CD4-positive, alpha-beta T cell treated with Interleukin-4 for 4 hours (primary cell): ENCODE measurements at regions not wholly inside any gene's neighbourhood (a gene's known extent, or its start where the extent isn't known, plus 50 kb on each side); places are given as distances from the start of the nearest gene placed in this dataset.
A peak's percentile ranks its signal among the peaks of the same experiment; 100 is the strongest.

Source experiments
- DNase-seq: peaks from one replicate; pipeline ENCODE4 v3.0.0-alpha.2; 2020

DNA sequence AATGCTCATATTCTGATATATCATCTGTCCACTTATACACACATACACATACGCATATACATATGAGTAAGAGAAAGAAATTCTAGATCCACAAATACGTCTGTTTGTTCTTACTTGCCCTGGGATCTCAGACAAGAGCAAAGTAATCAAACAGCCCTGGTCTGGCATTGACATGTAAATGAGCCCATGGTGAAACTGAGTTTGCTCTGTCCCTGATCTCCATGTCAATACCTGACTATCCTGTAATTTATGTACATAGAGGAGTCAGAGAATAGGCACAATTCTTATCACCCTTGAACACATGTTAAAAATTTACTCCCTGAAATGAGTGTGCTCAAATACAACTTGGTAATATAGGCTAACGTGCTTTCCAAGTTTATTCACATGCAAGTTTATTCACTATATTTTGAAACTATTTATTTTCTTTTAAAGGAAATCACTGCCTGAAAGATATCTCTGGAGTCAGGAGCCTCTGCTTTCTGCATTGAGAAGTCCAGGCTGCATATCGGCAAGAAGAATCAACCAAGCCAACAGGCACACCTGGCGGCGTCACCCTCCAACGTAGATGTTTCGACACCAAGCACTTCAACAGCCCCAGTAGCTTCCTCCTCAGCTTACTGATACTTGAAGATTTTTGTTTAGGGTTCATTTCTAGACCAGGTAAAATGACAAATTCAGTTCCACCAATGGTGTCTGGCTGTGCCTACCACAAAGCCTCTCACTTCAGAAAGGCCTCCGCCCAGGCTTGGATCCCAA is 100.6 kb downstream of the CMPK2 start:
- DNase-seq: no peak

DNA sequence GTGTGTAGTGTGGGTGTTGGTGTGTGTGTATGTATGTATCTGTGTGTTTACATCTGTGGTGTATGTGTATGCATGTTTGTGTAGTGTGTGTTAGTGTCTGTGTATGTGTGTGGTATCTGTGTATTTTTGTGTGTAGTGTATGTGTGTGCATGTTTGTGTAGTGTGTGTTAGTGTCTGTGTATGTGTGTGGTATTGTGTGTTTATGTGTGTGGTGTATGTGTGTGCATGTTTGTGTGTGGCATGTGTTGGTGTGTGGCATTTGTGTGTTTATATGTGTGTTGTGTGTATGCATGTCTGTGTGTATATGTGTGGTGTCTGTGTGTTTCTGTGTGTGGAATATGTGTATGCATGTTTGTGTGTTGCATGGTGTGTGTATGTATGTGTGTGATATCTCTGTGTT is 96.4 kb downstream of the CMPK2 start:
- DNase-seq: no peak

DNA sequence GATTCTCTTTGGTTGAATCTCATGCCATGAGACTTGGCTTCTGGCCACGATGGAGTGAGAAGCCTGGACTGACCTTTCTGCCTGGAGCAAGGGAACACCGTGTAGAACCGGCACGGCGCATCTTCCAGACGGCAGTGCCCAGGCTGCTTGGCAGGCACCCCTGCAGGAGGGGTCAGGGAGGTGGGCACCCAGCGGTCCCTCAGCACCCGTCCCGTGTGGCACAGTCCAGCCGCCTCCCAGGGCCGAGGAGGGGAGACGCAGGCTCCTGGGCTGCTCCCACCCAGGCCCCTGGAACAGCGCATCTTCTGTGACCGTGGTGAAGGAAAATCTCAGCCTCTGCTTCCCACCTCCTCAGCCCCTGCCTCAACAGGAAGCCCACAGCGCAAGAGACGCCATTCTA is 95.7 kb downstream of the CMPK2 start:
- no peak for DNase-seq

DNA sequence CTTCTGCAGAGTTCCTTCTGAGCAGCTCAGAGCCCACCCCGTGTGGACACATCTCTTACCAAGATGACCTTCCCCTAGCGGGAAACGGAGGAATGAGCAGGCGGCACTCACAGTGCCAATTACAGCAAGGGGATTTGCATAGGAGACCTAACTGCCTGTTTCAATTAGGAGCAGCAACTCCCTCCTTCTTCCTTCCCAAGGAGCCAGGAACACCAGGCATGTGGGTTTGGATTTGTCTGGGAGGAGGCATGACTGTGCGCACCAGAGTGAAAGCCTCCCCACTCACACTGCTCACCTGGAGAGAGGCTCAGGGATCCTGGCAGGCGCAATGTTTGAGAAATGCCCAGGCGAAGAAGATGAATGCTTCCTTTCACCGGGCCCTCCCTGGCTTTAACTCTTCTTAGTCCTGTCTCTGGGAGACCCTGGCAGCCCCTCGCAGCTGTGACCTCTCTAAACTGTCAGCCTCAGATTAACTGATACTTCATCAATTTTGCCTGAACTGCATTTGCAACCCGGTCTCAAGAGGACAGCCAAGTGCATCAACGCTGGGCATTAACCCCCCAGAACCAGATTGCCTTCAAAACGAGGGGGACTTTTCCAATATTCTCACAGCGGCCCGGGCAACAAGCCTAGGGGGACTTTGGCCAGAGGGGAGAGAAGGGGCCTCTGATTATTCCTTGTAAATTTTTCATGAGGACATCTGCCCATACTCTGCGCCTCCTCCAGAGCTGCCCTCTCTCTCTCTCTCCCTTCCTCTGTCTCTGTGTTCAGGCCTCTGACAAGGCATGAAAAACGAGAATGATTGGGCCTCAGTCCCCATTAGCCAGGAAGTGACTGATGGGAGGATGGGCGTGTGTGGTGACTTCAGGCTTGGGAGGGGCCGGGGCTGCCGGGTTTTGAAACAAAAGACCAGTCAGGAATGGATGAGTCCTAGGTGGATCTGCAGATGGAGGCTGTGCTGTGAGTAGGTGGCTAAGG is 93.8 kb downstream of the CMPK2 start:
- no peak for DNase-seq

DNA sequence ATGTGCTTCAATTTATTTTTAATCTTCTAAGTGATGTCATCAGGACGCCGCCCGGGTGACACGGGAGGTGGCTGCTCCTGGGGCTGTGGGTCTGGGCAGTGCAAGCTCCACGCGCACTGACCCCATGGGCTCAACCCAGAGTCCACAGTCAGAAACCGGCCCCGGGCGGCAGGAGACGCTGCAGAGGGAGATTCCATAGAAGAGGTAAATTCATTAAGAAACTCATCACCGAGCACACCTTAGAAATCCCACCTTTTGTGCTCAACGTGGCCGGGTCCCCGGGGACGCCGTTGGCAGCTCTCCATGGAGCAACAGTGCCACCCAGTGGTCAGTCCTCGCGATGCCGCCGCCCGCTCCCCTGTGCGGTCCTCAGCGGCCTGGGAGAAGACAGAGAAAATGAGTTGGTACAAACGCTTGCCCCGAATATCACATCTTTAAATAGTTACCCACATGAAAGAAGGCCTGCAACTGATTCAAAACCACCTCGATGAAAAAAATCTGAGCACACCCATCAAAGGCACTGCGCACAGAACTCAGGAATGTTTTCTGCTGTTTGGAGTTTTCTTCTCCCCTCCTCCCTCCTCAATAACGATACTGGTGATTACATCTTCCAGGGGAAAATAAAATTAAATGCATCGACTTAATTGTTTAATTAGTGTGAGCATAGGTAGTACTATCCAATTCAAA is 92.6 kb downstream of the CMPK2 start:
- peak; percentile 51 for DNase-seq

DNA sequence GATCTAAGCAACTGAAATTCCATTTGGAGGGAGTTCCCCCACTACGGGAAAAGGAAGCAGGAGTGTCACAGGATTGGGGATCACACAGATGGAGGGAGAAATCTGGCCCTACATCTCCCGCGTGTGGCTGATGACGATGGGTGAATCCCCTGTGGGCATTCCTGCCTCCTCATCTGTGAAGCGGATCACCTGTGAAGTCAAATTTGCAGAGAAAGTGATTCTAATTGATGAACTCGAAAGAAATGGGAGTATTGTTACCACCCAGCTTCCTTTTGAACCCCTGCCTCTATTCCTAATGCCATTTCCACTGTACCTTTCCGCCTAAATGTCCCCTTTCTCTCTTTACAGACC is 92.0 kb downstream of the CMPK2 start:
- DNase-seq: no peak

DNA sequence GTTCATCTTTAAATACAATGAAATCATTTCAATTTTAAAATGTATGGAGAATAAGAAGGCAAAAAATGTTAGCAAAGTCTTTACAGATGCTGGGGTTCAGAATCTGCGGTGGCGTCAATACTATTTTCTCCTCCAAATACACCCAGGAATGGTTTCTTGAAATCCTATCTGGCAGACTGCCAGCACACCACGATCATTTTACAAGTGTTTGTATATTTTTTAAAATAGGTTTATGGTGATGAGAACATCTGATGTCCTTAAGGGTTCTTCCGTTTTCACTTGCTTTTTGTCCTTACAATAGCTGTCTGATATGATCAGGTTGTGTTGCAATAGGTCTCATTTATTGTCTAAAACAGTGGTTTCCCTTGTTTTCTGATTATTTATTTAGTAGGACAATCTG is 89.6 kb downstream of the CMPK2 start:
- DNase-seq: no peak

DNA sequence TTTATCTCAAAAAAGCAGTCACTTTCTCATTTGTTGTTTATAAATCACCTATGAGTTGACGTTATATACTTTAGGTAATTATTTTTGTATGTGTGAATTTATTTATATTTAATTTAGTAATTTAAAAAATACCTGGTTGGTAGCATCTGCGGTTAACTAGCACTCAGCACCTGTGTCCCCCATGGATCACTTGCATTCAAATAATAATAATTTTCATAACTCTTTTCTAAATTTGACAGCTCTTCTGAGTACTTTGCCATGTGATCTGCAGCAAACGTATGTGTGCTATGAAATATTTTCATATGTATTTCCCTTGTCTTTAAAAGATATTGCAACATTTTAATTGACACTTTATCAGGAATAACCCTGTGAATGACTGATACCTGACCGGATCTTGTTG is 88.1 kb downstream of the CMPK2 start:
- no peak for DNase-seq

DNA sequence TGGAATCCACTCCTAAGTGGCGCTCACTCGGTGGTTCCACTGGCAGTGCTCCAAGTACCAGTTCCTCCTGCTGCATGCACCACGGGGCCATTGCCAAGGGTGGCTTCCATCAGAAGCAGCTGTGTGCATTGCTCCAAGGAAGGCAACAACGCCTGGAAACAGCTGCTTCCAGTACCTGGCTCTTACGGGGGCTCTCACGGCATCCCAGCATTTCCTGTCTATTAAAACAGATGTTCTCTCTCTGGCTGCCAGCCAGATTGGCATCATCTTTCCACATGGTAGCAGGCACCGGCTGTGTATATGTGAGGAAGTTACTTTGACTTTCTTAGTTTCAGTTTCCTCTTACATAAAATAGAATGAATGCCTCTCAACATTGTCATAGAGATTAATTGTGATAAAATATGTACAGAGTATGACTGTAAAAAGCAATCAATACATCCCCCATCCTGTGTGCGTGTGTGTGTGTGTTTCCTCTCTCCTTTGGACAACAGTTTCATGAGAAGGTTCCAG is 84.9 kb downstream of the CMPK2 start:
- DNase-seq: no peak

DNA sequence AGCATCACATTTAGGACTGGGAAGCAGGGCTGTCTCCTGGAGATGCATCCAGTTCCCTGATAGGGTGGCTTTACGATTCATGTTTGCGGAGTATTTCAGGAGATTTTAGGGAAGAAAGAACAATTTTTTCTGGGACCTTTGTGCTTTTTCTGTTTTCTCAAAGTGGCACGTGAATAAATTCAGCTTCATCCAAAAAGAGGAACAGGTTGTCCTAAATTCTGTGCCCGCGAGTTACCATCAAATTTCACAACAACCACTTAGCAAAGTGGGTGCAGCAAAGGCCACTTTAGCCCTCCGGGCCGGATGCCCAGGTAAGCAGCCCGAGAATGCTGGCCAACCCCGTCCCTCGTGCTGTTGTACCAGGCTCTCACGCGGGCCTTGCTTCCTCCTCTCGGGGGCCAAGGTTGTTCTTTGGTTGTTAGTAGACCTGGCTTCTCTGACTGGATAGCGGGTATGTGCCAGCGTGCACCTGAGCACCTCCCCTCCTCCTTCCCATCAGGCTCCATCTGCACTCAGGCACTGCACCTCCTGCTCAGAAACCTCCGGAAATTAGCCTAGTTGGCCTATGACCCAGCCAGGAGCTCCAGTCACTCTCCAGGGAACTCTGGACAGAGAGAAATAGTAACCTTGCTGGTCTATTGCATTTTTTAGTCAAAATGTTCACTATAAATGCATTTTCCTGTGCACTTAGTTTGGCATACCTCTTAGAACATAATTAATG is 83.0 kb downstream of the CMPK2 start:
- DNase-seq: no peak

DNA sequence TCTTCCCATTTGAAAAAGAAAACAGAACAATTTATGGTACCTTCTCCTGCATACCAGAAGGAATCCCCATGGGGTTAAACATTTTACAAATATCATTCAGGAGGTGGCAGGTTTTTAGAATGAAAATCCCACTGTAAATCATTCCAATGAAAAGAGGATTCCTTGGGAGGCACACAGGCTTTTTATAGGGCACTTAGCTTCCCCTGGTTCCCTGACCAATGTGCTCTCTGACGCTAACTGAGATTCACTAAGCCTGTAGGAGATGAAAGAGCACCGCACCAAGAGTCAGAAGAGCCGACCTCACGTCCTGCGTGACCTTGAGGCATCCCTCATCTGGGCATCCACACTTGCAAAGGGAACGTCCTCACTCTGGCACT is 82.5 kb downstream of the CMPK2 start:
- no peak for DNase-seq

DNA sequence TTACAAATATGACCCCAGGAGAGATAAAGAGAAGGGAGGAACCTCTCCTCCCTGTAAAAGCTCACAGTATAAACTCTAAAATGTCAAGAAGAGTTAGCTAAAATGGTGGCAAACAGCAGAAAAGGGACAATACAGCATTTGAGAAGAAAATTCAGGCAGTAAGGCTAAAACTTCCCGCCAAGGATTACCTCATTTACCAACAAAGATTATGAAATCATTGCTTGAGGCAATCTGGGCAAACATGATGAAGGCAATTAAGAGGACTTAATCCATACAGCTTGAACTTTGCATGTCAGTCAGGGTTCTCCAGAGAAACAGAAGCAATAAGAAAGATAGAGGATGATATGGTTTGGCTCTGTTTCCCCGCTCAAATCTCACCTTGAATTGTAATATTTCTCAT is 81.4 kb downstream of the CMPK2 start:
- no peak for DNase-seq

DNA sequence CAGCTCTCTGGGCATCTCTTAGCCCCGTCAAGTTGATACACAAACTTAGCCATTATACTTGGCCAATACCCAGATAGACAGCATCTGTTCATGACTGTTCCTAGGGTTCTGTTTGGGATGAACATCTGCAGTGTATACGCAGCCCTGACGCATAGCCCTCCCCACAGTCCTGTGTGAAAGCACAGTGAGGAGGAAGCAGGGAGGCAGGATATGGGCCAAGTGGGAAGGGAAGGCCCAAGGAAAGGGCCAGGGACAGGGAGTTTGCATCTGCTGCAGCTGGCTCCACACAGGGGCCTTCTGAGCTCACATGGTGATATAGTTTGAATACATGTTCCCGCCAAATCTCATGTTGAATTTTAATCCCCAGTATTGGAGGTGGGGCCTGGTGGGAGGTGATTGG is 80.2 kb downstream of the CMPK2 start:
- DNase-seq: no peak

DNA sequence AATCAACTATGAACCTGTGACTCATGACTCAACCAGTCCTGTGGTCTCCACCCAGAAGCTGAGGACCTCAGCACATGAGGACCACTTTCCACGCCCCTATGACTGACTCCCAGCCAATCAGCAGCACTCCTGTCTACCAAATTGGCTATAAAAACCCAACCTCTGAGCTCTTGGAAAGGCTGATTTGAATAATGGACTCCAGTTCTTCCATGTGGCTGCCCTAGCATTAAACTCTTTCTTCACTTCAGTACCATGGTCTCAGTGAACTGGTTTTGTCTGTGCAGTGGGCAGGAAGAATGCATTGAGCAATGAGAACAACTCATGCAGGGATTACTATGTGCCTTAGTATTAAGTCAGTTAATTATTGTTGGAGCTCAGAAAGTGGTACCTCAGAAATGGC is 78.3 kb downstream of the CMPK2 start:
- DNase-seq: no peak

DNA sequence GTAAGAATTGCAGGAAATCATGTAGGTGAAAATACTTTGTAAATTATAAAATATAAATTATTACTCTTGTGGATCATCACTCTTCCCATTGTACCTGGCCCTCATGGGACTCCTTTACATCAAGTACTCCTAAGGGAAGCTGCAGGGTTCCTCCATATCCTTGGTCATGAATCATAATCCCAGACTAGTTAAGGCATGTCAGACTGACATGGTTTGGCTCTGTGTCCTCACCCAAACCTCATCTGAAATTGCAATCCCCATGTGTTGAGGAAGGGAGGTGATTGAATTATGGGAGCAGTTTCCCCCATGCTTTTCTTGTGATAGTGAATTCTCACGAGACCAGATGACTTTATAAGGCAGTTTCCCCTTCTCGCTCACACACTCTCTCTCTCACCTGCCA is 77.1 kb downstream of the CMPK2 start:
- no peak for DNase-seq

DNA sequence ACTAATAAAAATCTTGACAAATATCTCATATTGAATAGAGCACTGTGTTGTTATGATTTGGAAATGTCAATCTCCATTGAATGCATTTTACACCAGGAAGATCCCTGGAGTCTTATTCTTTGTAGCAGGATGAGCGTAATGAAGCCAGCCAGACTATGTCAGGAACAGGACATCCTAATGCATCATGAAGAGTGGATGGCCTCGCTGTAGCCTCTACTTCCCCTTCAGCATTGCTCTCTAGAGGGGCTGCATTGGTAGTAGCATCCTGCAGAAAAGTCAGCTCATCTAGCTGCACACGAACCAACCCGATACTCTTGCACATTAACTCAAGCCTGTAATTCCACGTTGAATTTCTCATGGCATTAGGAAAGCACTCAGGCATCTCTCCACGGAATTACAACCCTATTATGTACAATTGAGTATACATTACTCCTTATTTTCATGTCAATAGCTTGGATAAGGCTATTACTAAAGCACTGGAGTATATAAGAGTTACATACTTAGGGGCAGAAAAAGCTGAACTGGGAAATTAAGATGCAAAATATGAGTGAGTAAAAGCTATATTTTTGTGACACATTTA is 76.1 kb downstream of the CMPK2 start:
- DNase-seq: no peak

DNA sequence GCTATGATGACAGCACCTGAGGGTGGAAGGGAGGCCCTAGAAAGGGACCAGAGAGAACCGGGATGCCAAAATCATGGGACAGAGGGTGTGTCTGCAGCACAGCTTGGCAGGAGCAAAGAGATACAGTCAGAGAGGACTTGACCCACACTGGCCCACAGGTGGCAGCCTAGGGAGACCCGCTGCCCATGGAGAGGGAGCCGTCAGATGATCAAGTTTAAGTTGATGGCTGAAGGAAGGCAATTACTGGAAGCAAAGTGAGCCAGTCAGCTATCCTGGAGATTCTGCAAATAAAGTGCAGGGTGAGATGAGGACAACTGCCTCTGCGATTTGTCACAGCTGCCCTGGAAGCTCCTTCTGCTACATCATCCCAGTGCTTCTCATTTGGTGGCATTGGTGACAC is 74.0 kb downstream of the CMPK2 start:
- DNase-seq: no peak

DNA sequence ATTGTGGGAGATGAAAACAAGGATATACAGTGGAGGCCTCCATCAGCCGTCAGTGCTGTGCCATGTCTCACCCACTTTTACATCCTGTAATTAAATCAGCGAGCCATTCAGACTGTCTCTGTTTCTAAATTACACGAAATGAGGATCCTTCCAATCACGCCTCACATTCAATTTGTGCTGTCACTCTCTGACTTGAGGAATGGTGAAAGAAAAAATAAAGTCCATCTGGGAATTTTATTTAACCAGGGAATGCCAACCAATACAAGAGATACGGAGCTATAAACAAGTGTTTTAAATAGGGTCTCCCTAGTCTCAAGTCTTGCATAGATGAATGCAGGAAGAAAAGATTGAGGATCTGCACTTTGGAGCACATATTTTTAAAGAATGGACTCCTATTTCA is 72.8 kb downstream of the CMPK2 start:
- DNase-seq: no peak

DNA sequence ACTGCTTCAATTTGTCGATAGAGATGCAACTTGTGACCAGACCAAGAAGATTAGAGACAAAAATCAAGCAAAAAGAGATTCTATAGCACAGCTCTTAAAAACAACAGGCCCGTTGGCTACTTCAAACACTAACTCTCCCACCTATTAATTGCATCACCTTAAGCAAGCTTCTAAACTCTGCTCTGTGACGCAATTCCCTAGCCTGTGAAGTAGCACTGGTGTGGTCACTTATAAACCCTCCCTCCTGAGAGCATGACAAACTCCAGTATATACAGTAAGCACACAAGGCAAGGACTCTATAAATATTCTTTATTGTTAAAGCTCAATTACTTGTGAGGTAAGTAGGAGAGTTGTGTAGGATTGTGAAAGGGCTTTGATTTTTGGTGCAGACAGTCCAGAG is 72.3 kb downstream of the CMPK2 start:
- no peak for DNase-seq

DNA sequence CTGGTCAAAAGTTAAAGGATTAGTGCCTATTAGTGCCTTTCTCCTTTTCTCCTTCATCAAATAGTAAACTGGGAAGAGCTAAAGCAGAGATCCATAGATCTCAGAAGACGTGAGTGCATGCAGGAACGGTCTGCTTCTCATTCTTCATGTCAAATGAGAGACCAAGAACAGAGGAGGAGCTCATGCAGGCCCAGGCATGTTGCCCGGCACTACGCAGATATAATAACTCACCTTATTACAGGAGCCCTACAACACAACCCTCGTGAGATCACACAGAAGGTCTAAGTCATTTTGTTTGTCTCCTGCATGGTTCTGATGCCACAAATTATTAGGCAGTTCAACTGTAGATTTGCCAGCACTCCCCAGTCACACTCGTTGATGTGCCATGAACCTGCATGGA is 71.8 kb downstream of the CMPK2 start:
- no peak for DNase-seq

DNA sequence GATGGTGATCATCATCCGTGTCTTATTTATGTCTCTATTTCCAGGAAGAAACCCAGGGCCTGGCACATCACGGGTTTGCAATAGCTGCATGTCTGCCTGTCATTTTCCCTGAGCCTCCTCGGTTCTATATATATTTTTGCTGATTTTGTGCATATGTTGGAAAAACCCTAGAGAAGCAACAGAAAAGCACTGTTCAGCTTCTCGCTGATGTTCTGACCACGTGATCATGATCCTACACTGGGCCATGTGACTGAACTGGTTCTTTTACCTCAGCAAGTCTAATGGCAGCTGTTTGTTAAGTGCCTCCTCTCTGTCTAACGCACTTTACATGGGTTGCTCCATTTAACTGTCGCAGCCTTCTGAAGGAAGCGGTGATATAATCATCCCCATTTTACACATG is 71.3 kb downstream of the CMPK2 start:
- DNase-seq: no peak
